WTC11 (cell line): ENCODE measurements at regions not wholly inside any gene's neighbourhood (a gene's known extent, or its start where the extent isn't known, plus 50 kb on each side); places are given as distances from the start of the nearest gene placed in this dataset.

ENCODE experiments used
- CTCF ChIP-seq: fragments of 200-600 bp; IDR thresholded peaks from 2 replicates; pipeline ENCODE4 v1.8.0; 2022; ENCODE audit warnings: antibody characterized with exemption
- ZBTB21 ChIP-seq: sonication (generic); formaldehyde crosslinking; IDR thresholded peaks from 2 replicates; pipeline ENCODE4 v1.8.1; 2023; ENCODE audit warnings: mild to moderate bottlenecking, missing genetic modification reagents, borderline replicate concordance

- TF ChIP-seq ZBTB21 (CRISPR knock-in tag) (no peak), CTCF (no peak)
Observed at GRCh38 chr18:78915446-78916008, 64.1 kb upstream of the SALL3 start.
